ENCODE measurements at regions not wholly inside any gene's neighbourhood (a gene's known extent, or its start where the extent isn't known, plus 50 kb on each side); places are given as distances from the start of the nearest gene placed in this dataset.

- no peak for ATAC-seq (ENCODE audit: low FRiP score)
- no peak for TF ChIP-seq CTCF (IDR thresholded peaks at IDR 0.05)
- DNase-seq (ENCODE audit: low spot score): no peak
These were observed 74.4 kb upstream of the FCN1 start for GRCh38 chr9:134991808-134992754.

- no peak for TF ChIP-seq CTCF (IDR thresholded peaks at IDR 0.05)
- DNase-seq (ENCODE audit: low spot score): no peak
- ATAC-seq (ENCODE audit: low FRiP score): peak; percentile 54
These were observed 75.0 kb upstream of the FCN1 start for GRCh38 chr9:134992755-134993124.

- TF ChIP-seq CTCF (IDR thresholded peaks at IDR 0.05): no peak
- DNase-seq (ENCODE audit: low spot score) (no peak), ATAC-seq (ENCODE audit: low FRiP score) (no peak)
These were observed 75.7 kb upstream of the FCN1 start for GRCh38 chr9:134993416-134993815.

- TF ChIP-seq CTCF (IDR thresholded peaks at IDR 0.05): no peak
- DNase-seq (ENCODE audit: low spot score): no peak
- ATAC-seq (ENCODE audit: low FRiP score): no peak
These were observed 76.4 kb upstream of the FCN1 start for GRCh38 chr9:134993996-134994720.

- DNase-seq (ENCODE audit: low spot score) (no peak), ATAC-seq (ENCODE audit: low FRiP score) (no peak)
- no peak for TF ChIP-seq CTCF (IDR thresholded peaks at IDR 0.05)
These were observed 77.4 kb upstream of the FCN1 start for GRCh38 chr9:134994926-134995791.

GRCh38 chr9:134995792-134996120 lies 78.0 kb upstream of the FCN1 start:
- ATAC-seq (ENCODE audit: low FRiP score) (no peak), DNase-seq (ENCODE audit: low spot score) (no peak)
- TF ChIP-seq CTCF (IDR thresholded peaks at IDR 0.05): no peak

All from omental fat pad (tissue), 3 donors.